ENCODE measurements at regions not wholly inside any gene's neighbourhood (a gene's known extent, or its start where the extent isn't known, plus 50 kb on each side); places are given as distances from the start of the nearest gene placed in this dataset.

- peak; percentile 67 to 73 for DNase-seq (ENCODE audit: low read depth in 2 of 2)
Measured at GRCh38 chr16:51392521-51393187, 241.6 kb upstream of the SALL1 start.

DNA sequence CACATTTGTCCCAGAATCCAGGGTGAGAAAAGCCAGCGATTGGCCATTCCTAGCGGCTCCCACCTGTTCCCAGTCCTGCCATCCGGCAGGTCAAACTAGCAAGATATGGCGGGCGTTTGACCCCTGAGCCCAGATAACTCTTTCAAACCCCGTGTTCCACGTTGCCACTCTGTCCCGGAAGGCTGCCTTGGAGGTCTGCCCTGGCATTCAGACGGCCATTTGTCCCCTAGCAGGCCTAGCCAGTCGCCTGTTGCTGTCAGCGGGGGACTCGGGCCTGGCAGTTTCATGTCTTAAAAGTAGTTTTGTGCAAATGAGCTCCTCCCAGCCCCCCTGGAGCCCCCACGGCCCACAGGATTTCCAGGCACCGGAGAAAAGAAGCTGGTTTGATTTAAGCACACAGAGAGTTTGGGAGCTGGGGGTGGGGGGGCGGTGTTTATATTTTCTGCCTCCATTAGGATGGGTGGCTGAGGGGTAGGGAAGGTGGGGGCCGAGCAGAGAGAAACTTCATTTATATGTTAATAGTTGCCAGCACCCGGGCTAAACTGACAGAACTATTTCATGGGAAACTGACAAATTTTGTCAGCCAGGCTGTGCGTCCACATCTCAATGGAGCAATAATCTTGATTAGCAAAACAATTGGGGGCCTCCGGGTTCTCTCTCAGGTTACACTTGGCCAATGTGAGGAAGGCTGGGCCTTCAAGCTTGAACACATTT lies 240.9 kb upstream of the SALL1 start:
- no peak for DNase-seq (ENCODE audit: low read depth in 2 of 2)

GRCh38 chr16:51390877-51391276 lies 239.8 kb upstream of the SALL1 start:
- DNase-seq (ENCODE audit: low read depth in 2 of 2): no peak

DNA sequence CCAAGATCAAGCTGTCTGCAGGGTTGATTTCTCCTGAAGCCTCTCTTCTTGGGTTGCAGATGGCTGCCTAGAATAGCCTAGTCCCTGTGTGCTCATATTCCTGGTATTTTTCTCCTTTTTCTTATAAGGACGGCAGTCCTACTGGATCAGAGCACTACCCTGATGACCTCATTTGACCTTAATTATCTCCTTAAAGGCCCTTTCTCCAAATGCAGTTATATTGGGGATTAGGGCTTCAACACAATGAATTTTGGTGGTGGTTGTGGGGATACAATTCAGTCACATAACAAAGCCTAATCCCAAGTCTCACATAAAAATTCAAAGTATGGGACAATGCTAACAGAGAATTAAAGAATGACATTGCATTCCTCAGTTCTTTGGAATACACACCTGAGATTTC lies 238.8 kb upstream of the SALL1 start:
- DNase-seq (ENCODE audit: low read depth in 2 of 2): no peak

DNA sequence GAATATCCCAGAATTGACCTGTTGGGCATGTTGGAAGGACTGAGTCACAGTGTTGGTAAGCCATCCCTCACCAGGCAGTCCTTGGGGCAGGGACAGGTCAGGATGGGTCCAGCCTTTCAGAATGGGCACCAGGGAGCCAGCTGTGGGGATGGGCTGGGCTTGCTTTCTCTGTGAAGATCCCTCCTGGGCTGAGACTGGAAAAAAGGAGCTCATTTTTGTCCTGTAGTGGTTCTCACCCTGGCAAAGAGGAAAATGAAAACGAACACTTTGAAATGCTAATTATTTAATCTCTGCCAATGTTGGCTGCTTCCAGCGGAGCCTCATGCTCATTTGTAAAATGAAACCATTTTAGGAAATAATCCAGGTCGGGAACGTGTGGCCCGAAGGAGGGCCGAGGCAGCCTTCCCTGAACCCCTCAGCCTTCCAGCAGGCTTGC lies 237.5 kb upstream of the SALL1 start:
- DNase-seq (ENCODE audit: low read depth in 2 of 2): no peak

DNA sequence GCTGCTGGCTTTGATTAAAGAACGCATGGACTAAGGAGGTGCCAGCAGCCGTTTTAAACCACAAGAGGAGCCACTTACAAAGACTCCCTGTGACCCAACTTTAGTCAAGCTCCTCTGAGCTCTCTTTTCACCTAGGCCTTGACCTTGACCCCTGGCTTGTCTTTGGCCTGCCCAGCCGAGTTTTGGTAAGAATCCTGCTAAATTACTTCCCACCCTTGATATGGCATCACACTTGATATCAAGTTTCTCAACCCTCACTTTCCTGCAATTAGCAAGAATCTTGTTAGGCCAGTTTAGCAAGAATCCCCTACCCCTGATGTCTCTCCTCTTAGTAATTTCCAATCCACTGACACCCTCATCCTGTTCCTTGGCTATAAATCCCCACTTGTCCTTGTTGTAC lies 232.8 kb upstream of the SALL1 start:
- no peak for DNase-seq (ENCODE audit: low read depth in 2 of 2)

DNA sequence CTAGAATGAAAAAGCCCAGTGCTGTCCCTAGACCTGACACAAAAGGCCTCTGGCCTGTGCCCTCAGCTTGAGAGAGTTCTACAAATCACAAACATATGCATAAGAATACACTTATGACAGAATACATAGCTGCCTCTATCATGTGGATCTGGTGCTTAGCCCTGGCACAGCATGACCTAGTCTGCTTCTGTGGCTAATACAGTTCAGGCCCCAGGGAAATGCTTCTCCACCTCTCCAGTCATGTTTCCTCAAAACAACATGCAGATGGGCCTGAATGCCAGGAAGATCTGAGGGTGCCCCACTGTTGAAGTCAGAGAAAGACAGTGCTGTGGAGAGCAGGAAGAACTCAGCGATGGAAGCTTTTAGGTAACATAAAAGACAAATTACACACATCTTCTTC lies 231.9 kb upstream of the SALL1 start:
- no peak for DNase-seq (ENCODE audit: low read depth in 2 of 2)

- DNase-seq (ENCODE audit: low read depth in 2 of 2): no peak
Measured at GRCh38 chr16:51382211-51382610, 231.1 kb upstream of the SALL1 start.

DNA sequence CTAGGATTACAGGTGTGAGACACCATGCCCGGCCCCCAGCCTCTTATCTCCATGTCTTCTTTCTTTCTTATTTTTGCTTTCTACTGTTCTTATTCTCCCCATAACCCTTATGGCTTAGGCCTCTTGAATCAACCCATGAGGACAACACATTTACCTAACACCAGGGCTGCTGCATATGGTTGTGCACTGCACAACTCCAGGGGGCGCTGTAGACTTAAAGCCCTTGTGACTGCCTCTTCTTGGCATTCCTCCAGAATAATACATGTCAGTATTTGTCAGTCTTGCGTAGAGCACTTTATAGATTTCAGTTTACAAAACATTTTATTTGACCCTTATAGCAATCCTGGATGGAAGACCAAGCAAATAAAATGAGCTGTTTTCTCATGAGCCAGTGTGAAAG lies 225.0 kb upstream of the SALL1 start:
- no peak for DNase-seq (ENCODE audit: low read depth in 2 of 2)

DNA sequence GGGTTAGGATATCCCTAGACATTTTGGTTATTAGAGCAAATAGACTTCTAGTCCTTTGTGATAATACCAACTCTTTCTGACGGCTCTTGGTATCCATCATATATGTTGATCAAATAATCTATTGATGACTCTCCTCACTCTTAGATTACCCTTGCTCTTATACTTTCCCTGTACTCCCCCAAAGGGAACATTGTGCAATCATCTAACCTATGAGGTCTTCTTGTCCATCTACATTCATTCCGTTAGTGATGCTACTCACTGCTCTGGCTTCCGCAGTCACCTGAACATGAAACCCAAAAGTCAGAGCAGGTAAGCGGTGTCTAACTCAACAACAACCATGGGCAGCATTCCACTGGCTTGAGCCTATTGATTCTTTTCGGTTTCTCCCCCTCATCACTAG lies 223.7 kb upstream of the SALL1 start:
- no peak for DNase-seq (ENCODE audit: low read depth in 2 of 2)

GRCh38 chr16:51374346-51374745 lies 223.3 kb upstream of the SALL1 start:
- peak; percentile 77 to 79 for DNase-seq (ENCODE audit: low read depth in 2 of 2)

DNA sequence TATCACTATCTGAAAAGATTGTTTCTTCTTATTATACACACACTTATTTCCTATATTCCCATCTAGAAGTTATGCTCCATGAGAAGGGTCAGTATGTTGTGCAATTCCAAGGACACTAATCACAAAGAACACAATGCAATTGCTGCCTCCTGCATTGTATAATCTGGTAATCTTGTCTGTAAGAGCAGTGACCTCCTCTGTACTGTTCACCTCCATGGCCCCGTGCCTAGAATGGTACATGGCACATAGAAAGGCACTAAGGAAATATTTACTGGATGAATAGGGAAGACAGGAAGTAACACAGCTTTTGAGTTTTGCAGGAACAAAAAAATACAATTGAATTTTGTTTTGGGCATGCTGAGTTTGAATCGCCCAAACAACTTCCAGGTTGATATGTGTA lies 214.6 kb upstream of the SALL1 start:
- DNase-seq (ENCODE audit: low read depth in 2 of 2): no peak

- DNase-seq (ENCODE audit: low read depth in 2 of 2): no peak
Measured at GRCh38 chr16:51359141-51359955, 208.3 kb upstream of the SALL1 start.

DNA sequence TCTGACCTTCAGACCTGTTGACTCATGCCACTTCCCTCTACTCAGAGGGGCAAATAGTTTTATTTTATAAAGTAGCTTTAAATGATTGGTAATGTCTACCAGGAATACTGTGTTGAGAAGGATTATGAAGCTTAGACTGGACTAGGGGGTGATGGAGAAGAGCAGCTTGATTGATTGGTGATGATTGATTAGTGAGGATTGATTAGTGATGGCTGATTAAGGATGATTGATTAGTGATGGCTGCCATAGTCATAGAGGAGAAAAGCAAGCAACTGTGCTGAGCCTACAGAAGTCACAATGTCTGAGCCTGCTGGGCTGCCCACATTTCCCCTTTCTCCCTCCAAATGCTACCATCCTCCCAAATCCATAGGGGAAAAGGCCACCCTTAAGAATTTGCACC lies 206.8 kb upstream of the SALL1 start:
- no peak for DNase-seq (ENCODE audit: low read depth in 2 of 2)

DNA sequence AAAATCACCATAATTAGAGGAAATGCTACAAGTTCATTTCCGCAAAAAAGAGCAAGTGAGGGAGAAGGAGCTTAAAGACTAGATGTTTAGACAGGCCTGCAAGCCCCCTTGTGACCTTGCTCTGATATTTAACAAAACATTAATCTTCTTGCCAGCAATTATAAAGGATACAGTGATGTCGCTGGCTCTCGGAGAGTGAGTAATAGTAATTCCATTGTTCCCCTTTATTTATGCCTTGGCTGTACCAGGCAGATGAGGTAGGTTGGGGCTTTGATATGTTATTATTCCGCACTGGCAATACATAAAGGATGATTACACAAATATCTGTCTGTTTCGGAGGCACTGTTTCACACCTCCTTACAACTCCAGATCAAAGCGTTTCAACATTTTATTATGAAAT lies 204.8 kb upstream of the SALL1 start:
- DNase-seq (ENCODE audit: low read depth in 2 of 2): no peak

GRCh38 chr16:51355195-51355594 lies 204.1 kb upstream of the SALL1 start:
- no peak for DNase-seq (ENCODE audit: low read depth in 2 of 2)

- DNase-seq (ENCODE audit: low read depth in 2 of 2): no peak
Measured at GRCh38 chr16:51353055-51353454, 202.0 kb upstream of the SALL1 start.

GRCh38 chr16:51349626-51350025 lies 198.6 kb upstream of the SALL1 start:
- DNase-seq (ENCODE audit: low read depth in 2 of 2): no peak

GRCh38 chr16:51343411-51343810 lies 192.3 kb upstream of the SALL1 start:
- DNase-seq (ENCODE audit: low read depth in 2 of 2): no peak

- DNase-seq (ENCODE audit: low read depth in 2 of 2): no peak
Measured at GRCh38 chr16:51341204-51341603, 190.1 kb upstream of the SALL1 start.

DNA sequence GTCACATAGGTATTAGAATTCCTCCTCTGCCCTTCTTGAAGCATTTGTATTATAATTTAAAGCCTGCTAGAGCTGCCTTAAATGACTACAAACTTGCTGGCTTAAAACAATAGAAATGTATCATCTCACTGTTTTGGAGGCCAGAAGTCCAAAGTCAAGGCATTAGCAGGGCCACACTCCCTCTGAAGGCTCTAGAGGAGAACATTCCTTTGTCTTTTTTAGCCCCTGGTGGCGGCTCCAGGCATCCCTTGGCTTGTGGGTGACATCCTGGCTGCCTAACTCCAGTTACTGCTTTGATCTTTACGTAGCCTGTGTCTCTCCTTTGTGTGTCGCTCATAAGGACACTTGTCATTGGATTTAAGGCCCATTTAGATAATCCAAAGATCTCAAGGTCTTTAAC lies 186.6 kb upstream of the SALL1 start:
- DNase-seq (ENCODE audit: low read depth in 2 of 2): no peak

- no peak for DNase-seq (ENCODE audit: low read depth in 2 of 2)
Measured at GRCh38 chr16:51328733-51329132, 177.7 kb upstream of the SALL1 start.

- peak in 1 of 2 experiments; percentile 29 for DNase-seq (ENCODE audit: low read depth in 2 of 2)
Measured at GRCh38 chr16:51327001-51327400, 175.9 kb upstream of the SALL1 start.
